Dedifferentiated amniotic fluid mesenchymal stem cell (primary cell): ENCODE measurements at regions not wholly inside any gene's neighbourhood (a gene's known extent, or its start where the extent isn't known, plus 50 kb on each side); places are given as distances from the start of the nearest gene placed in this dataset.
"Not testable (repeated sequence)": the region's sequence is repeated elsewhere in the genome, so short reads cannot be mapped to it uniquely, and the experiment has no call there.

Experiments used
- DNase-seq: peaks from one replicate; pipeline ENCODE4 v3.0.0-alpha.2; 2016; ENCODE audit errors: extremely low spot score

- no peak for DNase-seq
Measured at GRCh38 chr4:126512979-126513378, 1119.8 kb upstream of the INTU start.

- DNase-seq = no peak
Measured at GRCh38 chr4:126513596-126513995, 1119.2 kb upstream of the INTU start.

DNA sequence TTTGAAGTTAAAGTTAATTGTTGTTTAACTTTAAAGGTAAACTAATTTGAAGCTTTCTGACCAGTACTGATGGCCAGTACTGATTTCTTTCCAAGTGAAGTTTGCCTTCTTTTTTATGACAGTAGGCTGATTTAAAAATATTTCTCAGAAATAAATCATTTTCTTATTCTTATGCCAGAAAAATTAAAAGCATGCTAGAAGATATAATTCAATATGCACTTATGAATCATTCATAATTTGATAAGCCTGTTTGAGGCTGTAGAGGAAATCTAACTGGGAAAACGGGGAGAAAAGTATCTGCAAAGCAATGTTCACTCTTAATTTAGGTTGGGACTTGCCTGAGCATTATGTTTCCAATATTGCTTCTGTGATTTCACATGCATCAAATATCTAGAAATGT lies 1112.0 kb upstream of the INTU start:
- DNase-seq = no peak

DNA sequence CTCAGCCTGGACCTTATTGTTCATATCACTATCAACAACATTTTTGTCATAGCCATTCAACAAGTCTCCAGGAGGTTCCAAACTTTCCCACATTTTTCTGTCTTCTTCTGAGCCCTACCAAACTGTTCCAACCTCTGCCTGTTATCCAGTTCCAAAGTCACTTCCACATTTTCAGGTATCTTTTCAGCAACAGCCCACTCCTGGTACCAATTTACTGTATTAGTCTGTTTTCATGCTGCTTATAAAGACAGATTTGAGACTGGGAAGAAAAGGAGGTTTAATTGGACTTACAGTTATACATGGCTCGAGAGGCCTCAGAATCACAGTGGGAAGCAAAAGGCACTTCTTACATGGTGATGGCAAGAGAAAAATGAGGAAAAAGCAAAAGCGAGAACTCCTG lies 1107.4 kb upstream of the INTU start:
- not testable (repeated sequence) for DNase-seq

DNA sequence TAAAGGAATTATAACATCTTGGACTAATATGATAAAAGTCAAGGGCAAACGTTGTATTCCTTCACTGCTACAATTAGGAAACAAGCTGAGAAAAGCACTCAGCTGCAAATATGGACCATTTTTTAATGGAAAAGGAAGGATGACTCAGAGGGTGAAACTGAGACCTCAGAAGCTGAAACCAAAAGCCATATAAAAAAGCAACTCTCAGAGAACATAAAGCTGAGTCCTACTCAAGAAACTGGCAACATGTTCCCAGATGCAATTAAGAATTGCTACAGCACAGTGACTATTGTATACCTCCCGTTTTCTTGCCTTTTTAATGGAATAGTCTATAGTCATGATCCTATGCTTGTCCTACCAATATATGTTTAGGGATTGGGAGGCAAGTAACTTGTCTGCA lies 1106.4 kb upstream of the INTU start:
- no peak for DNase-seq

DNA sequence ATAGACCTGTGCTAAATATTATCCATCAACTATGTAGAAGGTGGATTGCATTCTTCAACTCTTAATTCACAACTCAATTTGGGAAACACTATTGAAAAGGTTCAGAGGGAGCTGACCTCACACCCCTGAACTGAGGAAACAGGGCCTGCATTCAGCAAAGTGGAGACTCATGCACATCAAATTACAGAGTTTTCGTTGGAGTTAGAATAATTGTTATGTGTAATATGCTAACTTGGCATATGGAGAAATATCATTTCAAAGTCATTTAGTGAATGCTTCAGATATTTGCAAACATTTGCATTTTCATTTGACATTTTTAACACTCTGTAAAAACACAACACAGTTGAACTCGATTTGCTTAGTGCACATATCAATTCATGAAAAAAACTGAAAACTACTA lies 1102.8 kb upstream of the INTU start:
- DNase-seq = no peak

- DNase-seq = no peak
Measured at GRCh38 chr4:126530996-126531585, 1101.7 kb upstream of the INTU start.

DNA sequence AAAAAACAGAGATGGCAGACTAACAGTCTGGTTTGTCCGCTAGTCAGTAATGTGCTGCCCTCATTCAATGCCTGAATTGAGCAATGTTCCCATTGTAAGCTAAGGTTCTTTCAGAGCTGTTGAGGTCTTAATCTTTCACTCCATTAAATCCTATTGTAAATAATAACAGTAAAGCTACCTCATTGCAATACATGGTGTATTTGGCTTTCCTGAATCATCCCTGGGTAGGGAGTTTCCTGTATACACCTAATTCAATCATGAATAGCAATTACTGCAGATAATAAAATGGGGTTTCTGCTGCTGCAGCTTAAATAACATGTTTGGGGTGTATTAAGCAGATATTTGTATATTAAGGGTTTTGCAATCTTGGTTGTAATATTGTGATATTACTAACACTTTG lies 1100.2 kb upstream of the INTU start:
- DNase-seq = no peak

- no peak for DNase-seq
Measured at GRCh38 chr4:126533146-126533805, 1099.5 kb upstream of the INTU start.

DNA sequence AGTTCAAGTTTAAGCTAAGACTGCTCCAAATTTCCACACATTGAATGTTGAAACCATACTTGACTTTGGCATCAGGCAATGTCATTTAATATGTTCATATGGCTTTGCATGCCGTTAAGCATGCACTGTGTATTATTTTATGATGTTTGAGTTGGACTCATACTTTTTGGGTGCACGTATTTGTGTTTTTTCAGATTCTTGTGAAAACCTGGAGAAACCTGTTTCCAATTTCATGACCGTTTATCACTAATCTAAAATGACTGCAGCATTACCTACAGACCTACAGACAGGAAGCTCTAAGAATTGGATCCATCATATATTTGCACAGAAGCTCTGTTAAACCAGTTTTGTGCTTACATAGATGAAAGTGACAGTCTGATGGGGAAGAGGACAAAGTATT lies 1093.0 kb upstream of the INTU start:
- DNase-seq = no peak

DNA sequence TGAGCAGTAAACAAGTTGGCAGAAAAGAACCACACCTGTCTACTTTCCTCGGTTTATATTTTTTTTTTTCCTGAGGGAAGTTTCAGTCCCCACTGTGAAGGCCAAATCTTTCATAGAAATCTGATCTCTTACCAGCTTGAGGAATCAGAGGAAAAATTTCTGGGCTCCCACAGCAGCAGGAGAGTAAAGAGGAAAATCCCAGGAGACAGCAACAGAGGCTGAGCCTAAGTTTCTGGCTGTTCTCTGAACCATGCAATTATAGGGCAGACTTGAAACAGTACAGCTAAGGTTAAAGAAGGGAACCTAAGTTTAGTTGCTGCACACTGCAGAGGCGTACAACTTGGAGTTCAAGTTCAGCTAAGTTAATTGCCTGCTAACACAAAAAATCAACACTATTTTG lies 1090.9 kb upstream of the INTU start:
- no peak for DNase-seq

GRCh38 chr4:126544276-126544675 lies 1088.5 kb upstream of the INTU start:
- peak; percentile 3 for DNase-seq

- DNase-seq = peak; percentile 13
Measured at GRCh38 chr4:126546197-126546596, 1086.6 kb upstream of the INTU start.

DNA sequence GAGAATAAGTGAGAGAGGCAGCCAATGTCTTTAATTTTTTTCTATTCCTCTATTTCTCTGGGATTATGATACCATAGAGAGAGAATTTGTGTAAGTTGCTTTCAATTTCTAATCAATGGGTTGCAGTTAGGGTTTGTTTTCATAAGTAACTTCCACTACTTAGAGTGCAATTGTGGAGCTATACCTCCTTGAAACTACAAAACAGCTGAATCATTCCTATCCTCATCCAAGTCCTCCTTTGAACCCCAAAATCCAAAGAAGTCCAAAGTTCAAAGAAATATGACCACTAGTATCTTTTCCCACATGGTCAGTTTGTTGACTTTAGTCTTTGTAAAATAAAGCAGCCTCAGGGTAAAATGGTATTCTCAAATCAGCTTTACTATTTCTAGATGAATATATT lies 1085.4 kb upstream of the INTU start:
- no peak for DNase-seq

GRCh38 chr4:126548890-126549289 lies 1083.9 kb upstream of the INTU start:
- no peak for DNase-seq

- DNase-seq = no peak
Measured at GRCh38 chr4:126552321-126552720, 1080.4 kb upstream of the INTU start.

DNA sequence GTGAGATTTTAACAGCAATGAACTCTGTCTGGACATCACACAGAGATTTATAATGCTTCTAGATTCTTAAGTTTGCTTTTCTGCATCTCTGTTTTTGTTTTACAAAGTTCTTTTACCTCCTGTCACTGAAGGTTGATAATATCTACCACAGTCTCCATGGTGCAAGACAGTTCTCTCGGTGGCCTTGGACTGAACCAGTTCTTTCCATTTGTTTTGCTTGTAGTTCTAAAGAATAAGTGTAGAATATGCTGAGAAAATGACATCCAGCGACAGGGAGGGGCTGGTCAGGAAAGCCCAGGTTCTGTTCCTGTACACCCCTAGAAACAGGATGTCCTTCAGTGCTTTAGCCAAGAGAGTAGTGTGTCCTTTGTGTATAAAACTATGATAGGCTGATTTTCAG lies 1079.5 kb upstream of the INTU start:
- no peak for DNase-seq

- no peak for DNase-seq
Measured at GRCh38 chr4:126558596-126558995, 1074.2 kb upstream of the INTU start.

DNA sequence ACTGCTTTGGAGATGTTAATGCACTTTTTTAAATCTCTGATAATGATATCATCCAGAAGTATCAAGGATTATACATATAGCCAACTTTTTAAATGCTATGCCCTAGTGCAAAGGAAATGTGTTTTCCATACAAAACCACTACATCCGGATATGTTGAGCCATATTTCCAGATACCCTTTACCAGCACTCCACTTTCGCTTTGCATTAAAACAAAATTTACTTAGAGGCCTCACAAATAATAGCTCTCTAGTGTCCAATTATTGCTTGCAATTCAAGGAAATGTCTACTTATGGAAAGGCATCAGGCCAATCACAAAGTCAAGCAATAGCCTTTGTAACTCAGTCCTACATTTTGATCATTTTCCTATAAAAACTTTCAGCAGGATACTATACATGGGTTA lies 1072.8 kb upstream of the INTU start:
- no peak for DNase-seq

DNA sequence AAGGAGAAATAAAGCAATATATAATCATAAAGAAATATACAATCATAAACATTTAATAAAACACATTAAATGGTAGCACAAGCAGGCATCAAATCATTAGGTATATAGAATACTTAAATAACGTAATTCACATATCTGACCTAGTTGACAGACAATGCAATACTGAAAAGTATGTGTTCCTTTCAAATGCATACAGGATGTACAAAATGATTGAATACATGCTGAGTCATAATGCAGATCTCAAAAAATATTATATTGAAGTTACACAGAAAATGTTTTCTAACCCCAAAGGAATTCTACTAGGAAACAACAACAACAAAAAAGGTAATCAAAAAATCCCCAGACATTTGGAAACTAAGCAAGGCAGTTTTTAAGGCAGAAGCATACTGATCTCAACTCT lies 1072.0 kb upstream of the INTU start:
- no peak for DNase-seq

GRCh38 chr4:126563389-126563788 lies 1069.4 kb upstream of the INTU start:
- no peak for DNase-seq

GRCh38 chr4:126564283-126564854 lies 1068.4 kb upstream of the INTU start:
- no peak for DNase-seq

GRCh38 chr4:126568652-126569570 lies 1063.8 kb upstream of the INTU start:
- DNase-seq = no peak
